NCI-H2196 (cell line): ENCODE measurements at regions not wholly inside any gene's neighbourhood (a gene's known extent, or its start where the extent isn't known, plus 50 kb on each side); places are given as distances from the start of the nearest gene placed in this dataset.
"Not testable (repeated sequence)": the region's sequence is repeated elsewhere in the genome, so short reads cannot be mapped to it uniquely, and the experiment has no call there.

ENCODE experiments used
- DNase-seq: peaks from one replicate; lab custom pipeline; 2025; ENCODE audit not compliant: unreplicated experiment; lab: John Stamatoyannopoulos, UW

DNA sequence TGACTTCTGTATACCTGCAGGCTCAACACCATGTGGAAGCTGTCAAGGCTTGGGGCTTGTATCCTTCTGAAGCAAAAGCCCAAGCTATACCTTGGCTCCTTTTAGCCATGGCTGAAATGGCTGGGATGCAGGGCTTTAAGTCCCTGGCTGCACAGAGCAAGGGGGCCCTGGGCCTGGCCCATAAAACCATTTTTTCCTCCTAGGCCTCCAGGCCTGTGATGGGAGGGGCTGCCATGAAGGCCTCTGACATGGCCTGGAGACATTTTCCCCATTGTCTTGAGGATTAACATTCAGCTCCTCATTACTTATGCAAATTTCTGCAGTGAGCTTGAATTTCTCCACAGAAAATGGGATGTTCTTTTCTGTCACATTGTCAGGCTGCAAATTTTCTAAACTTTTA is 878.0 kb upstream of the SOX11 start:
- DNase-seq, result not testable (repeated sequence)

DNA sequence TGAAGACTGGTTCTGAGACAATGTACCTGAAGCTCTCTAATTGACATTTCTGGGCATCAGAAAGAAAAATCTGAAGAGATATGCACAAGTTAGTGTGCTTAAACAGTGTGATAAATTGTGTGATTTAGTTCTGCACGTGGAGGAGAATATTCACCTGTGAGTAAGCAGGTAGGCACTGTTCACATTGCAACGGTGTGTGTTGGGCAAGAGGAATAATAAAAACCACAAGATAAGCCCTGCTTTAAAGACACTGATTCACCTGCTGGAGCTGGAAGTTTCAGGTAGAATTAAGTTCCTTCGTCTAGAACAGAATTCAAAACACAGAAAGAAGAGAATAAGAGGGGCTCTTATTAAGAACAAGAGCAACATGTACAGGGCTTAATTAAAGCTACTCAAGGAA is 864.3 kb upstream of the SOX11 start:
- DNase-seq, result no peak

DNA sequence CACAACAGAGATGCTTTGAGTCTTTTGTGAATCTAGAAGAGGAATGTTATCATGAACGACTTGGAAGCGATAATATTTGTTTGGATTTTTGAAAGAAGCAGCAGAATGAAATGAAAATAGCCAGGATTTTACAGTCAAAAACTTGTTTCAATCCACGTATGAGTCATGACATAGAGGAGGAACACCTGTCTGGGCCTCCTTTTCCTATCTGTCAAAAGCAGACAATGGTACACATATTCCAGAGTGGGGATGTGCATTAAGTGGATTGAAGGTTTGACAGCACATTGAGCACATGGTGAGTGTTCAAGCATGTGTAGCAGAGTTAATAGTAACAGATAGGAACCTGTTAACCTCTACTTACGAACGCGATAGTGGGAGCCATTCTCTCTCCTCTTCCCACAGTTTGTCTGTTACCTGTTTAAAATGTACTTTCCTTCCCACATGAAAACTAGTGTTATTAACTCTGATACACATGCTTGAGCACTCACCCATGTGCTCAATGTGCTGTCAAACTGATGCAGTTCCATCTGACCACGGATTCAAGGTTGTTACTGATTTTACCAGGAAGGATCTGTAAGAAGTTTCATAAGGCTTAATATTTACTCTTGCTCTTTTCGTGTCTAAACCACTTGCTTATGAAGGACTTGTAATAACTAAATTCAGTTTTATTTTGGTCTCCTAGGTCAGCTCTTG is 863.4 kb upstream of the SOX11 start:
- no peak for DNase-seq

DNA sequence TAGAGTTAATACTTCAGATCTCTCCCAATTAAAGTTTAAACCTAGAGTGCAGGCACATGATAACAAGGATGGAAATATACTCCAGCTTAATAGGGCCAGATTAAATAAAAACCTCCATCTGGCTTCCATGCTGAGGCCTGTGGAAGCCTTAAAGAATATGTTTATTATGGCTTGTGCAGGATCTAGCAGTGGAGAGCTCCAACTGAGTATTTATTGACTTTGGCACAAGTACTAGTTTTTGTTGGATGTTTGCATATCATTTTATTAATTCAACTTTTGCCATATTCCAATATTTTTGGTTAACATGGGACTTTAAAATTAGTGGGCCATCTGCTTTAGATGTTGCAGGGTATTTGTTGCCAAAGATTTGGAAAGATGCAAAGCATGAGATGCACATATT is 860.4 kb upstream of the SOX11 start:
- no peak for DNase-seq

GRCh38 chr2:4832642-4833041 is 859.5 kb upstream of the SOX11 start:
- no peak for DNase-seq

GRCh38 chr2:4838626-4839025 is 853.6 kb upstream of the SOX11 start:
- no peak for DNase-seq

- no peak for DNase-seq
Observed at GRCh38 chr2:4840791-4841190, 851.4 kb upstream of the SOX11 start.

DNA sequence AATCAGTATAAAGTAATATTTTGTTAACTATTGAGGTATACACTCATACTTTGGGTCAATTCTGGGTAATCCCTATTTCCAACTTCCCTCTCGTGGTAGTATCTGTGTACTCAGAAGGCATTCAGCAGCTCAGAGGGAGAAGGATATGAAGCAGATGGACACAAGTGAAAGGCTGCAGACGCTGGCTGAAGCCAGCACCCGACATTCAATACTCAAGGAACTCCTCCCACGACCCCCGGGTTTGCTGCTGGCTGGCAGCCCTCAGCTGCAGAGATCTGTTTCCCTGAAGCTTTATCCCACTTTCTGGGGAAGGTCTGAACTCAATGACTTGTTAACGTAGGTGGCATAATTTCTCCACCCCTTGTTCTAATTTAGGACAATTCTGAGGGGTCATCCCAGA is 847.3 kb upstream of the SOX11 start:
- DNase-seq, result no peak

DNA sequence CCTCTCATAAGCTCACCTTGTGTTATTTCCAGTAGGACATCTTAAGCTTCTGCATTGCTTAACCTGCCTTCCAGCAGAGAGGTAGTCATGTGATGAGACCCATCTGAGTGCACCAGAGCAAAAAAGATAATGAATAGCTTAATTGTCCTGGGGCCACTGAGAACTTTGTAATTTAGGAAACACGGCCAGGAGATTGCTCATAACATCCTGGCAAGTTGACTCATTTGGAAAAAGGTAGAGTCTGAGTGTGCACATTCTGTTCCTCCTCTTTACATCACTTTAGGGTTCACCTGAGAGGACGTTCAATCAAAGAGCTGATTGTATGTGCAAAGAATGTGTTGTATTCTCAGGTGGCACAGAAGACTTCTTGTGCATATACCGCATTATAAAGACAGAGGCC is 830.2 kb upstream of the SOX11 start:
- no peak for DNase-seq

DNA sequence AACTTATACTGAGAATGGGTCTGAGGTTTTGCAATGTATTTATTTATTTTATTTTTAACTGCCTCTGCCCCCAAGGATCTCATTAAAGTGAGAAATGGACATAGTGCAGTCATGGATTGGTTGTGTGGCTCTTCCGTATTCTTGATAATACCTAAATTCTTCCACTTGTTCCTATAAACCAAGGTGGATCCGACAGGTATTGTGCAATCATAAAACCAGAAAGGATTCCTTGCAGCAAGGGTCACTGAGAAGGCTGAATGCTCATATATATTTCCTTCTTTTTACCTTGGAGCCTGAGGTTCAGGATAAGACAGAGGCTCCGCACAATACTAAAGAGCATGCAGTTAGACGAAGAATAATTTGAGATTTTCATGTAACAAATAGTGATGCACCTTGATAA is 826.0 kb upstream of the SOX11 start:
- DNase-seq, result no peak

GRCh38 chr2:4868466-4868865 is 823.7 kb upstream of the SOX11 start:
- DNase-seq, result no peak

GRCh38 chr2:4869154-4869553 is 823.0 kb upstream of the SOX11 start:
- no peak for DNase-seq

DNA sequence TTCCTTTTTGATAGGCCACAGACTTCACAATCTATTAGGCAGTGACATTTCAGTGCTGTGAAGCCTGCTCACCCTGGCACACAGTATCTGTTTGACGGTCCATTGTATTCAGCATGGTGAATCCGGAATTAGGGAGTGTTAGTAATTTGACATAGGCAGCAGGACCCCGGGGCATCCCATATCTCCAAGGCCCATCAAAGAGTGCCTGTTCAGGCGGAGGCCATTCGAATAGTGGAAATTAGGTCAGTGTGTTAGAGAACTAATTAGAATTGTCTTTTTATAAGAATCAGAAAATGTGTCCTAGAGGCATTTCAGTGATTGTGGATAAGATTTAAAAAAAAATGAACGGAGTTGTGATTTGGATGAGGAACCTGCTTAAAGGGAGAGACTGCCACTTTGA is 818.8 kb upstream of the SOX11 start:
- no peak for DNase-seq

GRCh38 chr2:4873876-4874593 is 818.1 kb upstream of the SOX11 start:
- no peak for DNase-seq

DNA sequence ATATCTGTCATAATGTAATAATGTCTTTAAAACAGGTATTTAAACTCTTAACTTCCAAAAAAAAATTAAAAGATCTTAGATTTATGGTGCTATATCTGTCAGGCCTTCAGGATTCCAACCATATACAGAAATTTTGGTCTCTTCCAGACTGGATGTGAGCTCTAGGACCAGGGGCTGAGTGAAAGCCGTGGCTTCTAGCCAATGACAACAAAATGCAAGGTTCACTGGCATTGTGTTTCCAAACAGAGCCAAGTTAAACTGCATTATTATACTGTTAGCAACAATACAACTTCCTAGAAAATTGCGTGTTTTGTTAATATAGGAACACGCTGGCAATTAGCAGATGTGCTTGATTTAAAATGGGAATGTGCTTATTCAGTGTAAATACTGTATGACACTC is 809.8 kb upstream of the SOX11 start:
- no peak for DNase-seq

DNA sequence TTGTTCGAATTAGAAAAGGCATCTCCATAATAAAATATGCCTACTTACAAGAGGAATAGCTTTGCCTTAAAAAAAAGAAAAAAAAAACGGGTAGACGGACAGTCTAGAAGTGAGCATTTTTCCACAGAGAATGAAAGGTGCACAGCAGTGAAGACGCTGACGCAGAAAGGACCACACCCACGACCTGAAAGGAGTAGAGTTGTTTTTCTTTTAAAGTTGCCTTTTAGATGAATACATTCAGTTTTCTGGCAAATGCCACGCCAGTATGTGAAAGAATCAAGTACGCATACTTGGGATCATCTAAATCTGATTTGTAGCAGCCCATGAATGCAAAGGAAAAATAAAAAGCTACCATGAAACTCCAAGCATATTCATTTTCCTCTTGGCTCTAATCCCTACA is 809.2 kb upstream of the SOX11 start:
- DNase-seq, result no peak

DNA sequence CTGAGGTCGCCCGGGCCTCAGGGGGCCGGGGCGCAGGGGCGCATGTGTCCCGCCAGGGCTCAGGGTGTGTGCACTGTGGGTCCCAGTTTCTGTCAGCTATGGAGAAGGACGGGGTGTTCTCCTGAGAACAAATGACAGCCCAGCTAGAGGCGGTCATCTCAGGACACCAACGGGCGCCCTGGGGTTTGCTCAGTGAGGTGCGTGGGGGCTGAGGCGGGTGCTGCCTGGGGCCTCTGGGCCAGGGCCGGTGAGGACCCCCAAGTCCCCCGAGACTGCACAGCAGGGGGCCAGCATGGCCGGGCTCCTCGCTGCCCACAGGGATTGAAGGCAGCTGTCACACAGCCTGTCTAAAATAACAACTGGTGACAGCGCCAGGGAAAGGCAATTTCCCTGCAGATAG is 808.8 kb upstream of the SOX11 start:
- no peak for DNase-seq

DNA sequence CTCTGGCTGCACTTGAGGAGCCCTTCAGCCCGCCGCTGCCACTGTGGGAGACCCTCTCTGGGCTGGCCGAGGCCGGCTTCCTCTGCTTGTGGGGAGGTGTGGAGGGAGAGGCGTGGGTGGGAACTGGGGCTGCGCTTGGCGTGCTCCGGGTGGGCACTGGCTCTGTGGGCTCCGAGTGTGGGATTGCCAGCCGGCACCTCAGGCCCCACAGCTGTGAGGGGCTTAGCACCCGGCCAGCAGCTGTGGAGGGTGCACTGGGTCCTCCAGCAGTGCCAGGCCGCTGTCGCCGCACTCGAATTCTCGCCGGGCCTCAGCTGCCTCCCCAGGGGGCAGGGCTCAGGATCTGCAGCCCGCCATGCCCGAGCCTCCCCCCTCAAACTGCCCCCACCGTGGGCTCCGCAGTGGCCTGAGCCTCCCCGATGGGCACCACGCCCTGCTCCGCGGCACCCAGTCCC is 808.0 kb upstream of the SOX11 start:
- DNase-seq, result no peak

DNA sequence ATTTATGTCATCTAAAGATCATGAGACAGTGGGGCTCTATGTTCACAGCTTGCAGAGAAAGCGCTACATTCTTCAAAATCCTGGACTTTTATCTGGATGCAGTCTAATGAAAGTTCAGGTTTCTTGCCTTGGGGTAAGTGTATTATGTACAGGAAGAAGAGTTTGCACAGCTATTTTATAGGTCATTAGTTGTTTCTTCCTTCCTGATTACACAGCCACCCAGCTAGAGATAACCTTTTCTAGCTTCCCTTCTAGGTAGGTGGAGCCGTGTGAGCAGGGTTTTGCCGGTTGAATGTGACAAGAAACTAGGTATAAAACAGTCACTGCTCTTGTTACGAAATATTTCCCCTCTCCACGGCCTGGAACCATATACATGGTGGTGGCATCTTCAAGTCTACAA is 800.8 kb upstream of the SOX11 start:
- DNase-seq, result no peak

GRCh38 chr2:4895371-4895770 is 796.8 kb upstream of the SOX11 start:
- DNase-seq, result no peak

GRCh38 chr2:4898706-4899105 is 793.5 kb upstream of the SOX11 start:
- DNase-seq, result no peak

- no peak for DNase-seq
Observed at GRCh38 chr2:4900242-4900641, 791.9 kb upstream of the SOX11 start.
